ENCODE measurements at regions not wholly inside any gene's neighbourhood (a gene's known extent, or its start where the extent isn't known, plus 50 kb on each side); places are given as distances from the start of the nearest gene placed in this dataset.
A peak's percentile ranks its signal among the peaks of the same experiment; 100 is the strongest.

- TF ChIP-seq CTCF (IDR thresholded peaks at IDR 0.05) = no peak
- Histone ChIP-seq H3K27me3 (peaks cover 19% of the 10 kb centered on the region), H3K27ac (peak overlapping the region; percentile 98), H3K4me1 (ENCODE audit: control insufficient read depth in 1 of 2, insufficient read depth in 1 of 2, low read depth in 1 of 2, low read length in 1 of 2) (peaks cover 65 to 68% of the 10 kb centered on the region in 2 experiments), H3K36me3 (no peaks in the 10 kb centered on the region), H3K9me3 (no peaks in the 10 kb centered on the region), H3K4me3 (ENCODE audit: low read depth in 1 of 2, low read length in 1 of 2) (peak overlapping the region; percentile 76 to 79)
Measured at GRCh38 chrX:40174854-40175510, 77.2 kb upstream of the BCOR start.

GRCh38 chrX:40174001-40174853 is 76.5 kb upstream of the BCOR start:
- Histone ChIP-seq H3K4me1 (ENCODE audit: control insufficient read depth in 1 of 2, insufficient read depth in 1 of 2, low read depth in 1 of 2, low read length in 1 of 2) (peaks cover 65 to 68% of the 10 kb centered on the region in 2 experiments), H3K27ac (peak overlapping the region; percentile 98)

GRCh38 chrX:40173143-40174000 is 75.6 kb upstream of the BCOR start:
- Histone ChIP-seq H3K36me3 (no peaks in the 10 kb centered on the region), H3K4me3 (ENCODE audit: low read depth in 1 of 2, low read length in 1 of 2) (peak overlapping the region in 1 of 2 experiments; percentile 76), H3K27ac (no peak overlapping the region), H3K9me3 (no peaks in the 10 kb centered on the region), H3K4me1 (ENCODE audit: control insufficient read depth in 1 of 2, insufficient read depth in 1 of 2, low read depth in 1 of 2, low read length in 1 of 2) (peaks cover 64 to 68% of the 10 kb centered on the region in 2 experiments), H3K27me3 (peaks cover 22% of the 10 kb centered on the region)
- no peak for TF ChIP-seq CTCF (IDR thresholded peaks at IDR 0.05)

More at GRCh38 chrX:40174001-40174853, 76.5 kb upstream of the BCOR start:
- H3K36me3 ChIP-seq = no peaks in the 10 kb centered on the region
- H3K9me3 ChIP-seq = no peaks in the 10 kb centered on the region
- peak overlapping the region; percentile 76 to 79 for H3K4me3 ChIP-seq (ENCODE audit: low read depth in 1 of 2, low read length in 1 of 2)
- peaks cover 19% of the 10 kb centered on the region for H3K27me3 ChIP-seq
- no peak for TF ChIP-seq CTCF (IDR thresholded peaks at IDR 0.05)

GRCh38 chrX:40172401-40173142 is 74.8 kb upstream of the BCOR start:
- H3K36me3 ChIP-seq = no peaks in the 10 kb centered on the region
- H3K9me3 ChIP-seq = no peaks in the 10 kb centered on the region
- peaks cover 68 to 72% of the 10 kb centered on the region in 2 experiments for H3K4me1 ChIP-seq (ENCODE audit: control insufficient read depth in 1 of 2, insufficient read depth in 1 of 2, low read depth in 1 of 2, low read length in 1 of 2)
- TF ChIP-seq CTCF (IDR thresholded peaks at IDR 0.05) = no peak
- H3K27me3 ChIP-seq = peaks cover 30% of the 10 kb centered on the region
- H3K27ac ChIP-seq = peak overlapping the region; percentile 29
- H3K4me3 ChIP-seq (ENCODE audit: low read depth in 1 of 2, low read length in 1 of 2) = peak overlapping the region; percentile 54 to 61
